Right lobe of liver (tissue), 4 donors: ENCODE measurements at regions not wholly inside any gene's neighbourhood (a gene's known extent, or its start where the extent isn't known, plus 50 kb on each side); places are given as distances from the start of the nearest gene placed in this dataset.

Source experiments
- CTCF ChIP-seq, 4 donors: fragments of 200-600 bp in 3 of 4; fragments of 450-650 bp in 1 of 4; IDR thresholded peaks; one replicate each; pipeline versions ENCODE4 v1.5.1 to v1.8.0; 2016 to 2022; ENCODE audit warnings: antibody characterized with exemption in 4 of 4, mild to moderate bottlenecking in 2 of 4
- POLR2A ChIP-seq: fragments of 450-650 bp; IDR thresholded peaks from one replicate; pipeline ENCODE4 v1.6.1; 2017; ENCODE audit warnings: antibody characterized with exemption, mild to moderate bottlenecking
- donor health status: DM: no; HTN: no; CAD: no.
- donor health status: DM: no; HTN: no; CAD: no.
- donor health status: DM: no; HTN: yes; CAD: no.

DNA sequence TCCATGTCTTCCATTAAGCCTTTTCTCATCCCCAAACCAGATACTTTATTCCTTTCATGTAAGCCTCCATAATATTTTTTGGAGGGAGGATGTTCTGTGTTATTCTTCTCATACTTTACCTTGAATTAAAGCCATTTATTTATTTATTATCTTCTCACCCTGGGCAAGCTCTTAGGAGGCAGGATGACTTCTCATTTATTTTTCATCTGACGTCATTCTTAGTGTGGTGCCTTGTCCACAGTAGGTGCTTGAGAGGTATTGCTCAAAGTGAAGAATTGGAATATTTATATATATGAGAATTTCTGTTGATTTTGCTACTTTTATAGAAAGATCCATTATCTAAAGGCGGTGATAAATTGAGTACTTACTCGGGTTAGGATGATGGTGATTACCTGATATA is 458.3 kb upstream of the ACTBL2 start:
- TF ChIP-seq CTCF (IDR thresholded peaks at IDR 0.05) = no peak
- TF ChIP-seq POLR2A = no peak
